ENCODE measurements at regions not wholly inside any gene's neighbourhood (a gene's known extent, or its start where the extent isn't known, plus 50 kb on each side); places are given as distances from the start of the nearest gene placed in this dataset.
A peak's percentile ranks its signal among the peaks of the same experiment; 100 is the strongest.

DNA sequence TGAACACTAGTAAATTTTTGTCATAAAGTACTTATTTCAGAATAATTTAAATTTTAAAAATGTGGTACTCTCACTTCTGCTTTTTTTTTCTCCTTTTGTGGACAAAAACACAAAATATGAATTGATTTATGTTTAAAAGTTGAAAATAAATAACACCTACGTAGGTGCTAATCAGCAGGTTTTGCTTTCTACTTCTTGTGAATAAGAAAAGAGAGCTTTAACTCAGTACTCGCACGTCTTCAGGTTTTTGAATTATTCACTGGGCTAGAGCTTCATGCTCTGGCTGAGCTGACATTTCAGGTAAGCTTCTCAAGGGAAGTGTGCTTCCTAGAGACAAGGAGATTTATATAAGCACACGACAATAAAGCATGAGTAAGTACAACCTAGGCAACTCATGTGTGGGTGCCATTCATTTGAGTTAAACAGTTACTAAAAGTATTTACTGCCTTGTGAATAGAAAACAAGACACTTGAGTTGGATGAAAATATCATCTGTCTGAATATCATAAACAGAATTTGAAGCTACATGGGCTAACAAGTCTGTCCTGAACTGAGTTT, 190.0 kb upstream of the POT1 start:
- intact Hi-C loops (cut with micrococcal nuclease), result no loop called here

DNA sequence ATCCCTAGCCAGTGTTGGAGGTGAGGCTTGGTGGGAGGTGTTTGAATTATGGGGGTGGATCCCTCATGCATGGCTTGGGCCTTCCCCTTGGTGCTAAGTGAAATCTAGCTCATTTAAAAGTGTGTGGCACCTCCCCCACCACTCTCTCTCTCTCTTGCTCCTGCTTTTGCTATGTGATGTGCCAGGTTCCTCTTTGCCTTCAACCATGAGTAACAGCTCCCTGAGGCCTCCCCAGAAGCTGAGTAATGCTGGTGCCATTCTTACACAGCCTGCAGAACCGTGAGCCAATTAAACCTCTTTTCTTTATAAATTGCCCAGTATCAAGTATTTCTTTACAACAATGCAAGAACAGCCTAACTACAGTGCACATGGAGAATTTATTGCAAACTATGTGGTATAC, 188.8 kb upstream of the POT1 start:
- no peaks in the 10 kb centered on the region for H3K27me3 Mint-ChIP-seq (ENCODE audit: low read depth)
- CTCF ChIA-PET, result no interaction called here
- DNase-seq, result peak; percentile 4
- no peaks in the 10 kb centered on the region for H3K9me3 Mint-ChIP-seq
- H3K27ac Mint-ChIP-seq, result no peak overlapping the region
- no peak overlapping the region for H3K4me3 Mint-ChIP-seq
- H3K36me3 Mint-ChIP-seq (ENCODE audit: low read depth), result no peaks in the 10 kb centered on the region
- intact Hi-C loops (cut with micrococcal nuclease), result no loop called here
- no peaks in the 10 kb centered on the region for H3K4me1 Mint-ChIP-seq (ENCODE audit: low read depth)

More for the DNA sequence above, 190.0 kb upstream of the POT1 start:
- Mint-ChIP-seq H3K27me3 (ENCODE audit: low read depth) (no peaks in the 10 kb centered on the region), H3K4me1 (ENCODE audit: low read depth) (no peaks in the 10 kb centered on the region), H3K27ac (no peak overlapping the region), H3K36me3 (ENCODE audit: low read depth) (no peaks in the 10 kb centered on the region), H3K4me3 (no peak overlapping the region), H3K9me3 (no peaks in the 10 kb centered on the region)
- no peak for DNase-seq
- CTCF ChIA-PET, result no interaction called here

DNA sequence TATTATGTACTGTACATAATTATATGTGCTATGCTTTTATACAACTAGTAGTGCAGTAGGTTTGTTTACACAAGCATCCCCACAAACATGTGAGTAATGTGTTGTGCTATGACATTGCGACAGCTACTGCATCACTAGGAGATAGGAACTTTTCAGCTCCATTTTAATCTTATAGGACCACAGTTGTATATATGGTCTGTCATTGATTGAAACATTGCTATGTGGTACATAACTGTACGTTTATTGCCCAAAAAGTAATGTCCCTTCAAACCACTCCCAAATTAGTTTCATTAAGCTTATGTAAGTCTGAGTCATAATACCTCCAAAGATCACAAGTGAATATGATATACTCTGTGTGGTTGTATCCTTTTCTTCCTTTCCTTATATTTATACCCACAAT, 183.2 kb upstream of the POT1 start:
- DNase-seq, result no peak
- intact Hi-C loops (cut with micrococcal nuclease), result no loop called here
- no peak overlapping the region for H3K27ac Mint-ChIP-seq
- no peaks in the 10 kb centered on the region for H3K36me3 Mint-ChIP-seq (ENCODE audit: low read depth)
- CTCF ChIA-PET, result no interaction called here
- no peaks in the 10 kb centered on the region for H3K4me1 Mint-ChIP-seq (ENCODE audit: low read depth)
- peaks cover 12% of the 10 kb centered on the region for H3K9me3 Mint-ChIP-seq
- no peaks in the 10 kb centered on the region for H3K27me3 Mint-ChIP-seq (ENCODE audit: low read depth)
- no peak overlapping the region for H3K4me3 Mint-ChIP-seq

DNA sequence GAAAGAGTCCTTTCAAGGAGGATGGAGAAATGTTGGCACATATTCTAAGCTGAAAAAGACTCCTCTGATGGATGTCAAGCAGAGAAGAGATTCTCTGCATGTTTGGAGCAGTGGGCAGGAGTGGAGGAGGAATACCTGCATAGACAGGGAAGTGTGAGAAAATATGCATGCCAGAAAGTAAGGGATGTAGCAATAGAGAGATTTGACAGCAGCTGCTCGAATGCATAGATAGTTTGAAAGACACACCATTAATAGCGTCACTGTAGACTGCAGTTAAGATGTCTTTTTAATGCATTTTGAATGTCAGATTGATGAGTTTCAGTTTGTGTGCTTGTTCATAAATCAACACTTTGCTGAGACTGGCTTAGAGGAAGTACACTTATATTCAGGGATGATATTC, 169.9 kb upstream of the POT1 start:
- H3K36me3 Mint-ChIP-seq (ENCODE audit: low read depth), result peaks cover 2% of the 10 kb centered on the region
- intact Hi-C loops (cut with micrococcal nuclease), result no loop called here
- H3K4me3 Mint-ChIP-seq, result no peak overlapping the region
- no peak for DNase-seq
- no peak overlapping the region for H3K27ac Mint-ChIP-seq
- no peaks in the 10 kb centered on the region for H3K27me3 Mint-ChIP-seq (ENCODE audit: low read depth)
- CTCF ChIA-PET, result no interaction called here
- H3K9me3 Mint-ChIP-seq, result peaks cover 2% of the 10 kb centered on the region
- no peaks in the 10 kb centered on the region for H3K4me1 Mint-ChIP-seq (ENCODE audit: low read depth)

DNA sequence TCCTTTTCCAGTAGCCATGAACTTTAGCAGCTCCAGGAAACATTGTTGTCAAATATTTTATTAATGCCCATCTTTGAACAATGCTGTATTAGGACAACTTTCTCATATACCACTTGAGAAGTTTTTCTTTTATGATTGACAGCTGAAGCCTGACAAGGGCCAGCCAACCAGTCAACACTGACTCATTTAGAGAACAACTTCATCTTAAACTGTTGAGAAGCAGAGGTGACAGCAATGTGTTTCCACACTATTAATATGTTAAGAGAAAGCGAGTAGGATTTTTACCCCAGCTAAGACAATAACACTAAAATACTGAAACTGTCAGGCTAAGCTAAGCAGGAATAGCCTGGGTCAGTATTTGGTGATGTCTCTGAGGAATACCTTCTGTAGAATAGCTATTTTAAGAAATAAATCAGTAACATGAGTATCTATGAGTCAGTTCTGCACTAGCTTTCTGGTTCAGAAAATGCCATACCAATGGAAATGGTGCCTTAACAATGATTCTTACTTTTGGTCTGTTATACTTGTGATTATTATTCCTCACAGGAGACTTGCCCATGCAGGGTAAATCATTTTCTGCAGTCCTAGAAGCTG, 168.8 kb upstream of the POT1 start:
- peaks cover 2% of the 10 kb centered on the region for H3K9me3 Mint-ChIP-seq
- DNase-seq, result no peak
- H3K27me3 Mint-ChIP-seq (ENCODE audit: low read depth), result no peaks in the 10 kb centered on the region
- H3K27ac Mint-ChIP-seq, result no peak overlapping the region
- CTCF ChIA-PET, result interaction anchor here (1.5 kb wide), 1 partner anchor 38 kb away, joined by 3 read pairs; no protein-coding TSS in a partner anchor
- no peaks in the 10 kb centered on the region for H3K4me1 Mint-ChIP-seq (ENCODE audit: low read depth)
- intact Hi-C loops (cut with micrococcal nuclease), result no loop called here
- peaks cover 1% of the 10 kb centered on the region for H3K36me3 Mint-ChIP-seq (ENCODE audit: low read depth)
- no peak overlapping the region for H3K4me3 Mint-ChIP-seq

DNA sequence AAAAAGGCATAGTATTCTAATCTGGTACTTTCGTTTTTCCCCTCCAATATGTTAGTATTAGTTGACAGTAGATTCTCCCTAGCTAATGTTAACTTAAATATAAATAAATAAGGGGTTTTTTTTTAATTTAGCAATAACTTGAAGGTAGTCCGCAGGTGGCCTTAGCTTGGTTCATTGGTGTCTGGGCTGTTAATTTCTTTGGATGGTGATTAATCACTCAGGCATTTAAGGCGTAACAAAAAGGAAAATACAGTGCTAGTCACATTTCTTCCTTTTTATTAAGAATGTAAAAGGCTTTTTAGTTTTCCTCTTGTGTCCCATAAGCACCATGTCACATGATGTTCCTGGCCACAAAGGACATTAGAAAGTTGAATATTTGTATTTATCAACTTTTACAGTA, 161.0 kb upstream of the POT1 start:
- H3K4me3 Mint-ChIP-seq, result no peak overlapping the region
- H3K4me1 Mint-ChIP-seq (ENCODE audit: low read depth), result no peaks in the 10 kb centered on the region
- H3K27me3 Mint-ChIP-seq (ENCODE audit: low read depth), result no peaks in the 10 kb centered on the region
- H3K36me3 Mint-ChIP-seq (ENCODE audit: low read depth), result no peaks in the 10 kb centered on the region
- H3K27ac Mint-ChIP-seq, result no peak overlapping the region
- no peaks in the 10 kb centered on the region for H3K9me3 Mint-ChIP-seq
- DNase-seq, result no peak
- CTCF ChIA-PET, result no interaction called here
- intact Hi-C loops (cut with micrococcal nuclease), result no loop called here

DNA sequence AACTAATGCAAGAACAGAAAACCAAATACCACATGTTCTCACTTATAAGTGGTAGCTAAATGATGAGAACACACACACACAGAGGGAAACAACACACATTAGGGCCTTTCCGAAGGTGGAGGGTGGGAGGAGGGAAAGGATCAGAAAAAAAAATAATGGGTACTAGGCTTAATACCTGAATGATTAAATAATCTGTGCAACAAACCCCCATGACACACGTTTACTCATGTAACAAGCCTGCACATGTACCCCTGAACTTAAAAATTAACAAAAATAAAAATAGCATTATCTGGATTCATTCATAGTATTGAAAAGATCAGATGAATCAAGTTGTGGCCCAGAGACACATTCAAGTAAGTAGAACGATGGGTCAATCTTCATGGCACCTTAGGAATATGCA, 159.5 kb upstream of the POT1 start:
- Mint-ChIP-seq H3K27ac (no peak overlapping the region), H3K27me3 (ENCODE audit: low read depth) (no peaks in the 10 kb centered on the region), H3K36me3 (ENCODE audit: low read depth) (no peaks in the 10 kb centered on the region), H3K4me1 (ENCODE audit: low read depth) (no peaks in the 10 kb centered on the region), H3K4me3 (no peak overlapping the region), H3K9me3 (no peaks in the 10 kb centered on the region)
- intact Hi-C loops (cut with micrococcal nuclease), result no loop called here
- DNase-seq, result no peak
- CTCF ChIA-PET, result no interaction called here

DNA sequence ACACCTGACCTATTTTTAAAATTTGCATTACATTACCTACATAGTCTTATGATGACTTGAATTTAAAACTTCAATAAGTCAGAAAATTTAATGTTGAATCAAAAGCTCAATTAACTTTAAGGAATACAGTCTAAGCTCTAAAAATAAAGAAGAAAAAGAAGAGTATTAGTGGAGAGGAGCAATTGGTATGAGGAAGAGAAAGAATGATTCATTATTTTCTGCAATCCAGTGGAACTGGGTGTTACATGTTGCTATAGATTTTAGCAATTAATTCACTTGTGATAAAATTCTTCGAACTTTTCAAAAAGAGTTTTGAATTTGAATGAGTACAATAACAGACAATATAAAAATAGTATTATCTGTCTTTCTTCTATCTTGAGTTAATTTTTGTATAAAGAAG, 158.9 kb upstream of the POT1 start:
- DNase-seq, result no peak
- CTCF ChIA-PET, result no interaction called here
- H3K27me3 Mint-ChIP-seq (ENCODE audit: low read depth), result no peaks in the 10 kb centered on the region
- no peaks in the 10 kb centered on the region for H3K9me3 Mint-ChIP-seq
- H3K27ac Mint-ChIP-seq, result no peak overlapping the region
- H3K36me3 Mint-ChIP-seq (ENCODE audit: low read depth), result no peaks in the 10 kb centered on the region
- no peak overlapping the region for H3K4me3 Mint-ChIP-seq
- intact Hi-C loops (cut with micrococcal nuclease), result no loop called here
- H3K4me1 Mint-ChIP-seq (ENCODE audit: low read depth), result no peaks in the 10 kb centered on the region

DNA sequence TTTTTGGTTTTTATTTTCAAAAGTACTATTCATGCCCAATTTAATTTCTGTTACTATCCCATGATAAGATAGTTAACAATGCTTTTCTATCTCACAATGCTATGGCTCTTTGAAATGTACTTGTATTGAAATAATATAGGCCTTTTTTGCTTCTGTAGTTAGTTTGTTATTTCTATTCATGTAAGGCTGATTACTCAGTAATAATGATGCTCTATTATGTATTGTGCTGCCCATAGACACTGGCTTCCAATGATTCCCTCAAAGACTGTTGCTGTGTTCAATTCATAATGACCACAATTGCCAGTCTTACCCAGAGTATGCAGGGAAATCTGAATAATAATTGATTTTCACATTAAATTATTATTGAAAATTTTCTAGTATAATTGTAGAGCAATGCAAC, 155.5 kb upstream of the POT1 start:
- Mint-ChIP-seq H3K4me3 (no peak overlapping the region), H3K27me3 (ENCODE audit: low read depth) (no peaks in the 10 kb centered on the region), H3K9me3 (no peaks in the 10 kb centered on the region), H3K27ac (no peak overlapping the region), H3K36me3 (ENCODE audit: low read depth) (no peaks in the 10 kb centered on the region), H3K4me1 (ENCODE audit: low read depth) (no peaks in the 10 kb centered on the region)
- intact Hi-C loops (cut with micrococcal nuclease), result no loop called here
- no peak for DNase-seq
- CTCF ChIA-PET, result no interaction called here

DNA sequence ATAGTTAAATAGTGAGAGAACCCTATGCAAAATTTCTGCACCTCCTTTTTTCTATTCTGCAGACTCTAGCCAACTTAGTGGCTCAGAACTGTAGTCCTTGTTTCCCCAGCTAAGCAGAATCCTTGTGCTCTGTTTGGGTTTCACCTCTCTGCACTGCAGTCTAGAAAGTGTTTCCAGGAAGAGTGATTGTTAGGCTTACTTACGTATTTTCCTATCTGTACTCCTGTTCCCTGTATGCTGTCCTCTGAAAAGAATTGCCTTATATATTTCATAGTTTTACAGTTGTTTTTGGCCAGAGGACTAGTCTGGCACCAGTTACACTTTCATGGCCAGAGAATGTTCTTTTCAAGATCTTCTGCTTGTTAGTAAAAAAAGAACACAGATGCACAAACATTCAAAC, 154.6 kb upstream of the POT1 start:
- H3K27ac Mint-ChIP-seq, result no peak overlapping the region
- no peaks in the 10 kb centered on the region for H3K9me3 Mint-ChIP-seq
- intact Hi-C loops (cut with micrococcal nuclease), result no loop called here
- CTCF ChIA-PET, result no interaction called here
- no peaks in the 10 kb centered on the region for H3K4me1 Mint-ChIP-seq (ENCODE audit: low read depth)
- no peaks in the 10 kb centered on the region for H3K27me3 Mint-ChIP-seq (ENCODE audit: low read depth)
- no peak overlapping the region for H3K4me3 Mint-ChIP-seq
- no peak for DNase-seq
- H3K36me3 Mint-ChIP-seq (ENCODE audit: low read depth), result no peaks in the 10 kb centered on the region

DNA sequence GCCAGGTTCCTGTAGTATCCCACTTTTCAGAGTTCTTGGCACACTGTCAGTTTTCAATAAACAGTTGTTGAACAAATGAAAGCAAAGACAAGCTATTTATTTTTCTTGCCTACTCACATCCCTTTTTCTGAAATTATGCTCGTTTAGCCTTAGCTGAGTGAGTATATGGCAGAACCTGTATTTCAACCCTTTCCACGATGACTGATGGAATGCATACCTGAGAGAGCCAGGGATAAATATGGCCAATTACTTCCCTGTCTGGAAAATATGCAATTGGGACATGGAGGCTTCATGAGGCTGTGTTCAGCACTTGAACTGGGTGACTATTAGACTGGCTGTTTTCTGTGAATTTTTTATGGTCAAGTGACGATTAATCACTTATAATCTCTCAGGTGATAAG, 144.5 kb upstream of the POT1 start:
- Mint-ChIP-seq H3K27ac (no peak overlapping the region), H3K9me3 (peaks cover 3% of the 10 kb centered on the region), H3K27me3 (ENCODE audit: low read depth) (no peaks in the 10 kb centered on the region), H3K4me1 (ENCODE audit: low read depth) (no peaks in the 10 kb centered on the region), H3K36me3 (ENCODE audit: low read depth) (no peaks in the 10 kb centered on the region), H3K4me3 (no peak overlapping the region)
- intact Hi-C loops (cut with micrococcal nuclease), result no loop called here
- DNase-seq, result no peak
- CTCF ChIA-PET, result interaction anchor here (0.5 to 1.0 kb wide), 2 partner anchors 35 to 1502 kb away, joined by 3 read pairs; no protein-coding TSS in a partner anchor

DNA sequence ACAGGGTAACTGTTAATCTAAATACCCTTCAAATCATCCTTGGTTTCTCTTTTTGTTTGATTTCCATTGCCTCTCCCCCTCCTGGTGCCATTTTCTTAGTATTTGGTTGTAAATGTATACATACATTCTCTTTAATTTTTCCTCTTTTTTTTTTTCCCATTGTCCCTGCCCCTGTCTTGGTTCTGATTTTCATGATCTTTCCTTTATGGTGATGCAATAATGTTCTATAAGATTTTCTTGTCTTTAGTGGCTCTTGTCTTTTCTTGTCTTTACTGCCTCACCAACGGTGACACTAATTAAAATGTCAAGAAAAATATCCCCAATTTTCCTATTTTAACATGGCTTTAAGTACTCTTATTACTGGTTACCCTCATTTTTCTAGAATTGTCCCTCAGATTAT, 135.9 kb upstream of the POT1 start:
- H3K9me3 Mint-ChIP-seq, result no peaks in the 10 kb centered on the region
- no peak overlapping the region for H3K27ac Mint-ChIP-seq
- no peaks in the 10 kb centered on the region for H3K27me3 Mint-ChIP-seq (ENCODE audit: low read depth)
- CTCF ChIA-PET, result no interaction called here
- DNase-seq, result no peak
- no peak overlapping the region for H3K4me3 Mint-ChIP-seq
- intact Hi-C loops (cut with micrococcal nuclease), result no loop called here
- no peaks in the 10 kb centered on the region for H3K36me3 Mint-ChIP-seq (ENCODE audit: low read depth)
- no peaks in the 10 kb centered on the region for H3K4me1 Mint-ChIP-seq (ENCODE audit: low read depth)

DNA sequence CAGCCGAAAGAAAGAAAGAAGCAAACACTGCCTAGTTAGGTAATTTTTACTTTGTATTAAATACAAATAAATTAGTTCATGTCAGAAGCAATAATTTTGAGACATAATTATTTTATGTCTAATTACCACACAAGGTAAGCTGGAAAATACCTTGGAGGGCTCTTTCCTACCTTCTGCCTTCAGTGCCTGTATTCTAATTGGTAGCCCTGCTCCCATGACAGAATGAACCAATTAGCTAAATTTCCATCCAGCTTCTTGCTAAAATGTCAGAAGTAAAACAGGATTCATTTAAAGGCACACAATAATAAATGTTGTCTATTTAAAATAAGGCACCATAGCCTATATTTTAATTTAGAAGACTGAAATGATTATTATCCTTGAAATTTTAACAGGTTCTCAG, 135.4 kb upstream of the POT1 start:
- Mint-ChIP-seq H3K4me1 (ENCODE audit: low read depth) (no peaks in the 10 kb centered on the region), H3K27me3 (ENCODE audit: low read depth) (no peaks in the 10 kb centered on the region), H3K9me3 (no peaks in the 10 kb centered on the region), H3K4me3 (no peak overlapping the region), H3K36me3 (ENCODE audit: low read depth) (no peaks in the 10 kb centered on the region), H3K27ac (no peak overlapping the region)
- CTCF ChIA-PET, result no interaction called here
- intact Hi-C loops (cut with micrococcal nuclease), result no loop called here
- no peak for DNase-seq

Measured in activated naive CD4-positive, alpha-beta T cell treated with anti-CD3 and anti-CD28 coated beads for 36 hours (primary cell).